ENCODE measurements at regions not wholly inside any gene's neighbourhood (a gene's known extent, or its start where the extent isn't known, plus 50 kb on each side); places are given as distances from the start of the nearest gene placed in this dataset.

DNA sequence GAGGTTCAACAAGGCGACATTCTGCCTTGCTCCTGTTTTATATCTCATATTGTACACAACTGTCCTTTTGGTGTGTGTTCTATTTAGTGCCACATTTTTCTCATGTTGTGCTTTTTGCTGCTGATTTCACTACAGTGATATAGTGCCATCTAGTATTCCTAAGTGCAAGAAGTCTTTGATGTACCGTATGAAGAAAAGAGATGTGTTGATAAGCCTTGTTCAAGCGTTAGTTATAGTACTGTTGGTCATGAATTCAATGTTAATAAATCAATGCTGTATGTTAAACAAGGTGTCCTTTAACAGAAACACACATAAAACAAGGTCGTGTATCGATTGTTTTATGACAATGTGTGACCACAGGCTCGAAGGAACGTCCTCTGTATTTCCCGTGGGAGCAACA is 939.4 kb downstream of the GATA3 start:
- Histone ChIP-seq H3K36me3 (ENCODE audit: low read depth) (no peaks in the 10 kb centered on the region), H3K4me1 (ENCODE audit: insufficient read depth, poor library complexity, severe bottlenecking) (no peaks in the 10 kb centered on the region), H3K9me3 (ENCODE audit: severe bottlenecking) (no peaks in the 10 kb centered on the region), H3K4me3 (ENCODE audit: severe bottlenecking) (no peak overlapping the region), H3K27ac (ENCODE audit: poor library complexity, severe bottlenecking) (no peak overlapping the region), H3K27me3 (ENCODE audit: insufficient read depth, poor library complexity, severe bottlenecking) (no peaks in the 10 kb centered on the region)
- ATAC-seq (ENCODE audit: low read depth) (no peak), DNase-seq (ENCODE audit: low spot score) (no peak)
- no peak for TF ChIP-seq CTCF (IDR thresholded peaks at IDR 0.05; ENCODE audit: poor library complexity, severe bottlenecking)

- Histone ChIP-seq H3K9me3 (ENCODE audit: severe bottlenecking) (no peaks in the 10 kb centered on the region), H3K36me3 (ENCODE audit: low read depth) (no peaks in the 10 kb centered on the region), H3K27me3 (ENCODE audit: insufficient read depth, poor library complexity, severe bottlenecking) (no peaks in the 10 kb centered on the region), H3K4me3 (ENCODE audit: severe bottlenecking) (no peak overlapping the region), H3K4me1 (ENCODE audit: insufficient read depth, poor library complexity, severe bottlenecking) (no peaks in the 10 kb centered on the region), H3K27ac (ENCODE audit: poor library complexity, severe bottlenecking) (peak overlapping the region; percentile 12)
- ATAC-seq (ENCODE audit: low read depth) (no peak), DNase-seq (ENCODE audit: low spot score) (no peak)
- no peak for TF ChIP-seq CTCF (IDR thresholded peaks at IDR 0.05; ENCODE audit: poor library complexity, severe bottlenecking)
Measured at GRCh38 chr10:8998751-8999150, 944.3 kb downstream of the GATA3 start.

GRCh38 chr10:9003122-9003521 is 948.6 kb downstream of the GATA3 start:
- DNase-seq (ENCODE audit: low spot score) (no peak), ATAC-seq (ENCODE audit: low read depth) (no peak)
- Histone ChIP-seq H3K9me3 (ENCODE audit: severe bottlenecking) (no peaks in the 10 kb centered on the region), H3K4me1 (ENCODE audit: insufficient read depth, poor library complexity, severe bottlenecking) (no peaks in the 10 kb centered on the region), H3K4me3 (ENCODE audit: severe bottlenecking) (no peak overlapping the region), H3K27ac (ENCODE audit: poor library complexity, severe bottlenecking) (no peak overlapping the region), H3K36me3 (ENCODE audit: low read depth) (no peaks in the 10 kb centered on the region), H3K27me3 (ENCODE audit: insufficient read depth, poor library complexity, severe bottlenecking) (no peaks in the 10 kb centered on the region)
- no peak for TF ChIP-seq CTCF (IDR thresholded peaks at IDR 0.05; ENCODE audit: poor library complexity, severe bottlenecking)

- Histone ChIP-seq H3K27ac (ENCODE audit: poor library complexity, severe bottlenecking) (no peak overlapping the region), H3K4me1 (ENCODE audit: insufficient read depth, poor library complexity, severe bottlenecking) (no peaks in the 10 kb centered on the region), H3K36me3 (ENCODE audit: low read depth) (no peaks in the 10 kb centered on the region), H3K27me3 (ENCODE audit: insufficient read depth, poor library complexity, severe bottlenecking) (no peaks in the 10 kb centered on the region), H3K9me3 (ENCODE audit: severe bottlenecking) (no peaks in the 10 kb centered on the region), H3K4me3 (ENCODE audit: severe bottlenecking) (no peak overlapping the region)
- ATAC-seq (ENCODE audit: low read depth) (no peak), DNase-seq (ENCODE audit: low spot score) (no peak)
- no peak for TF ChIP-seq CTCF (IDR thresholded peaks at IDR 0.05; ENCODE audit: poor library complexity, severe bottlenecking)
Measured at GRCh38 chr10:9004736-9005135, 950.2 kb downstream of the GATA3 start.

GRCh38 chr10:9009505-9009904 is 955.0 kb downstream of the GATA3 start:
- Histone ChIP-seq H3K27ac (ENCODE audit: poor library complexity, severe bottlenecking) (peak overlapping the region; percentile 38), H3K27me3 (ENCODE audit: insufficient read depth, poor library complexity, severe bottlenecking) (no peaks in the 10 kb centered on the region), H3K4me1 (ENCODE audit: insufficient read depth, poor library complexity, severe bottlenecking) (peaks cover 19% of the 10 kb centered on the region), H3K36me3 (ENCODE audit: low read depth) (no peaks in the 10 kb centered on the region), H3K9me3 (ENCODE audit: severe bottlenecking) (no peaks in the 10 kb centered on the region), H3K4me3 (ENCODE audit: severe bottlenecking) (no peak overlapping the region)
- DNase-seq (ENCODE audit: low spot score) (no peak), ATAC-seq (ENCODE audit: low read depth) (0 out of 3 replicates have a peak, but pooled peaks have one; percentile 46)
- TF ChIP-seq CTCF (IDR thresholded peaks at IDR 0.05; ENCODE audit: poor library complexity, severe bottlenecking) = no peak

Data from RWPE2 (cell line).